IMR-90 (cell line): ENCODE measurements at regions not wholly inside any gene's neighbourhood (a gene's known extent, or its start where the extent isn't known, plus 50 kb on each side); places are given as distances from the start of the nearest gene placed in this dataset.

Experiments used
- ATAC-seq: fragments of 200-7000 bp; cut with Tn5 transposase; 2 replicates; pipeline ENCODE4 v1.9.1; 2020; ENCODE audit warnings: low read depth, mild to moderate bottlenecking, moderate library complexity
- BruUV-seq: library from RNA; stranded (reverse); fragments of 400-500 nt; replicated peaks from 2 replicates; lab custom pipeline; 2021; lab: Mats Ljungman, UMichigan
- CTCF ChIA-PET: fragments of 300-600 bp; formaldehyde crosslinking; extraction: SDS; loops from one replicate; lab custom pipeline; 2021; ENCODE audit warnings: antibody characterized with exemption; lab: Yijun Ruan, JAX
- POLR2A ChIA-PET: fragments of 300-600 bp; sonication (Branson Sonifier 250); formaldehyde crosslinking; loops from one replicate; lab custom pipeline; 2022; ENCODE audit warnings: antibody characterized with exemption; ENCODE audit not compliant: unreplicated experiment; lab: Charles Lee
- DNase-seq: peaks from one replicate; pipeline ENCODE4 v3.0.0; 2013
- H2AFZ ChIP-seq: replicated peaks from 2 replicates; pipeline ENCODE3; 2013; ENCODE audit warnings: low read length, mild to moderate bottlenecking; ENCODE audit not compliant: poor library complexity
- H2AK5ac ChIP-seq: 2 replicates; pipeline ENCODE4 v1.6.1; 2013; ENCODE audit warnings: low read depth, low read length, inconsistent platforms
- H2AK9ac ChIP-seq: replicated peaks from 2 replicates; pipeline ENCODE3; 2013; ENCODE audit warnings: mild to moderate bottlenecking, low read depth, low read length, moderate library complexity; ENCODE audit not compliant: poor library complexity
- H2BK120ac ChIP-seq: 2 replicates; pipeline ENCODE4 v1.6.1; 2013; ENCODE audit warnings: low read depth, low read length, inconsistent platforms
- H2BK15ac ChIP-seq: 3 replicates; pipeline ENCODE4 v1.6.1; 2013; ENCODE audit warnings: low read depth, low read length, inconsistent platforms
- H2BK20ac ChIP-seq: 2 replicates; pipeline ENCODE4 v1.6.1; 2013; ENCODE audit warnings: low read depth, mild to moderate bottlenecking, inconsistent platforms, low read length, moderate library complexity
- H2BK5ac ChIP-seq: 2 replicates; pipeline ENCODE4 v1.6.1; 2013; ENCODE audit warnings: mild to moderate bottlenecking, low read depth, low read length, inconsistent platforms; ENCODE audit not compliant: poor library complexity, severe bottlenecking
- H3K14ac ChIP-seq: replicated peaks from 2 replicates; pipeline ENCODE4 v1.6.1; 2013; ENCODE audit warnings: low read depth, low read length, inconsistent platforms
- H3K18ac ChIP-seq: 2 replicates; pipeline ENCODE4 v1.6.1; 2013; ENCODE audit warnings: low read depth, low read length, control low read depth
- H3K23ac ChIP-seq: 2 replicates; pipeline ENCODE4 v1.6.1; 2013; ENCODE audit warnings: low read depth, low read length, inconsistent platforms
- H3K27ac ChIP-seq: 2 replicates; pipeline ENCODE4 v1.5.1; 2013; ENCODE audit warnings: mild to moderate bottlenecking, control low read depth, low read length; ENCODE audit not compliant: insufficient read depth
- H3K27me3 ChIP-seq: 2 replicates; pipeline ENCODE4 v1.6.1; 2013; ENCODE audit warnings: low read length; ENCODE audit not compliant: control insufficient read depth, insufficient read depth
- H3K36me3 ChIP-seq: 2 replicates; pipeline ENCODE4 v1.6.1; 2013; ENCODE audit warnings: low read length, mixed read lengths; ENCODE audit not compliant: control insufficient read depth, insufficient read depth
- H3K4ac ChIP-seq: 2 replicates; pipeline ENCODE4 v1.6.1; 2013; ENCODE audit warnings: low read depth, low read length, inconsistent platforms
- H3K4me1 ChIP-seq: 2 replicates; pipeline ENCODE4 v1.6.1; 2013; ENCODE audit warnings: low read length, mixed read lengths; ENCODE audit not compliant: control insufficient read depth, insufficient read depth
- H3K4me2 ChIP-seq: 2 replicates; pipeline ENCODE4 v1.6.1; 2013; ENCODE audit warnings: low read depth, mild to moderate bottlenecking, control low read depth, low read length, moderate library complexity
- H3K4me3 ChIP-seq: 2 replicates; pipeline ENCODE4 v1.5.1; 2013; ENCODE audit warnings: low read depth, mild to moderate bottlenecking, control low read depth, low read length, moderate library complexity; ENCODE audit not compliant: insufficient read depth
- H3K56ac ChIP-seq: 2 replicates; pipeline ENCODE4 v1.6.1; 2013; ENCODE audit warnings: low read length, inconsistent platforms; ENCODE audit not compliant: insufficient read depth; ENCODE audit errors: extremely low read depth
- H3K79me1 ChIP-seq, 2 experiments: 2 replicates each; pipeline ENCODE4 v1.6.1; 2013; ENCODE audit warnings: low read length in 2 of 2, inconsistent platforms in 1 of 2, low read depth in 1 of 2
- H3K9ac ChIP-seq: 2 replicates; pipeline ENCODE4 v1.6.1; 2013; ENCODE audit warnings: low read depth, low read length, control low read depth
- H3K9me1 ChIP-seq: 2 replicates; pipeline ENCODE4 v1.6.1; 2013; ENCODE audit warnings: low read length, inconsistent platforms; ENCODE audit not compliant: insufficient read depth
- H3K9me3 ChIP-seq: 2 replicates; pipeline ENCODE4 v1.6.1; 2013; ENCODE audit warnings: low read length; ENCODE audit not compliant: control insufficient read depth, insufficient read depth
- H4K20me1 ChIP-seq: 2 replicates; pipeline ENCODE4 v1.6.1; 2013; ENCODE audit warnings: low read length, inconsistent platforms; ENCODE audit not compliant: insufficient read depth
- H4K5ac ChIP-seq: 2 replicates; pipeline ENCODE4 v1.6.1; 2013; ENCODE audit warnings: mild to moderate bottlenecking, low read depth, low read length, control low read depth
- H4K8ac ChIP-seq, 2 experiments: 2 replicates each; pipeline ENCODE4 v1.6.1; 2013; ENCODE audit warnings: low read depth in 2 of 2, low read length in 2 of 2, control low read depth in 1 of 2, inconsistent platforms in 1 of 2
- H4K91ac ChIP-seq: 2 replicates; pipeline ENCODE4 v1.6.1; 2013; ENCODE audit warnings: low read depth, low read length, inconsistent platforms; ENCODE audit not compliant: insufficient read depth
- FOS ChIP-seq: fragments of 150-350 bp; IDR thresholded peaks from 2 replicates; pipeline ENCODE4 v1.6.1; 2016; ENCODE audit warnings: low read depth, low read length
- MXI1 ChIP-seq: IDR thresholded peaks from 2 replicates; pipeline ENCODE4 v1.6.1; 2012; ENCODE audit warnings: low read depth, mild to moderate bottlenecking, low read length, moderate library complexity, borderline replicate concordance
- RAD21 ChIP-seq: IDR thresholded peaks from 2 replicates; pipeline ENCODE4 v1.6.1; 2012; ENCODE audit warnings: low read length, improper control_type of control experiment
- RCOR1 ChIP-seq: IDR thresholded peaks from 2 replicates; pipeline ENCODE4 v1.6.1; 2012; ENCODE audit warnings: mild to moderate bottlenecking, low read length, improper control_type of control experiment; ENCODE audit not compliant: insufficient replicate concordance
- WGBS, 2 experiments: methylation state at CpG; one replicate each; pipeline versions ENCODE4 v1.1.5 to v1.1.7; 2013; ENCODE audit warnings: missing lambda C conversion rate in 2 of 2; ENCODE audit not compliant: insufficient read length in 1 of 2; ENCODE audit errors: extremely low coverage in 2 of 2; 5-methylcytosine and 5-hydroxymethylcytosine counted together
- dilution Hi-C: fragments of 300-500 bp; cut with HindIII; formaldehyde crosslinking; loops from one replicate; pipeline ENCODE4 v1.14.3; 2018; ENCODE audit warnings: low sequenced_read_pairs; ENCODE audit not compliant: unreplicated experiment
- in situ Hi-C: fragments of 300-500 bp; cut with MboI; formaldehyde crosslinking; loops from 3 replicates; pipeline ENCODE4 v1.14.3; 2019; ENCODE audit warnings: low sequenced_read_pairs, inconsistent platforms, mixed read lengths
- intact Hi-C: fragments of 100-400 bp; cut with micrococcal nuclease; formaldehyde crosslinking; loops from 2 replicates; pipeline ENCODE4 v1.10.0; 2022
- TF ChIP-seq, protein P1 (sequence below): conservative IDR thresholded peaks from 2 replicates; pipeline ENCODE4 v1.5.1; 2012; ENCODE audit warnings: mild to moderate bottlenecking, low read depth, low read length, improper control_type of control experiment

- Histone ChIP-seq H3K27me3 (no peaks in the 10 kb centered on the region), H3K23ac (no peak overlapping the region), H2BK5ac (no peak overlapping the region), H4K5ac (no peak overlapping the region), H2BK15ac (no peak overlapping the region), H3K18ac (no peak overlapping the region), H3K79me1 (no peaks in the 10 kb centered on the region), H2AK5ac (no peak overlapping the region), H4K20me1 (no peaks in the 10 kb centered on the region), H3K9me1 (no peaks in the 10 kb centered on the region), H3K9ac (no peak overlapping the region), H2AK9ac (no peak overlapping the region), H3K4me3 (no peak overlapping the region), H3K4ac (no peak overlapping the region), H3K14ac (no peak overlapping the region), H4K8ac (no peak overlapping the region), H4K91ac (no peak overlapping the region), H3K9me3 (peaks cover 1% of the 10 kb centered on the region), H3K56ac (no peak overlapping the region), H2BK120ac (no peak overlapping the region), H2BK20ac (no peak overlapping the region), H3K36me3 (no peaks in the 10 kb centered on the region), H3K27ac (no peak overlapping the region), H3K4me2 (no peak overlapping the region), H2AFZ (no peak overlapping the region), H3K4me1 (no peaks in the 10 kb centered on the region)
- CTCF ChIA-PET, result no interaction called here
- ATAC-seq (no peak), DNase-seq (no peak)
- intact Hi-C loops, result no loop called here
- no CpG with 5 or more reads among the region's 3 CpGs for WGBS, 2 experiments
- POLR2A ChIA-PET, result no interaction called here
- no peak for TF ChIP-seq FOS
- TF ChIP-seq, protein P1, sequence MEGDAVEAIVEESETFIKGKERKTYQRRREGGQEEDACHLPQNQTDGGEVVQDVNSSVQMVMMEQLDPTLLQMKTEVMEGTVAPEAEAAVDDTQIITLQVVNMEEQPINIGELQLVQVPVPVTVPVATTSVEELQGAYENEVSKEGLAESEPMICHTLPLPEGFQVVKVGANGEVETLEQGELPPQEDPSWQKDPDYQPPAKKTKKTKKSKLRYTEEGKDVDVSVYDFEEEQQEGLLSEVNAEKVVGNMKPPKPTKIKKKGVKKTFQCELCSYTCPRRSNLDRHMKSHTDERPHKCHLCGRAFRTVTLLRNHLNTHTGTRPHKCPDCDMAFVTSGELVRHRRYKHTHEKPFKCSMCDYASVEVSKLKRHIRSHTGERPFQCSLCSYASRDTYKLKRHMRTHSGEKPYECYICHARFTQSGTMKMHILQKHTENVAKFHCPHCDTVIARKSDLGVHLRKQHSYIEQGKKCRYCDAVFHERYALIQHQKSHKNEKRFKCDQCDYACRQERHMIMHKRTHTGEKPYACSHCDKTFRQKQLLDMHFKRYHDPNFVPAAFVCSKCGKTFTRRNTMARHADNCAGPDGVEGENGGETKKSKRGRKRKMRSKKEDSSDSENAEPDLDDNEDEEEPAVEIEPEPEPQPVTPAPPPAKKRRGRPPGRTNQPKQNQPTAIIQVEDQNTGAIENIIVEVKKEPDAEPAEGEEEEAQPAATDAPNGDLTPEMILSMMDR, result no peak
- no peak for TF ChIP-seq MXI1
- TF ChIP-seq RAD21, result no peak
- no peak for TF ChIP-seq RCOR1
- dilution Hi-C loops, result no loop called here
- in situ Hi-C loops, result no loop called here
- BruUV-seq, result no TSS peak
These were observed 169.3 kb upstream of the NXPH2 start for GRCh38 chr2:138949517-138949916.
